ENCODE measurements at regions not wholly inside any gene's neighbourhood (a gene's known extent, or its start where the extent isn't known, plus 50 kb on each side); places are given as distances from the start of the nearest gene placed in this dataset.

- no peak for TF ChIP-seq RAD51 (IDR thresholded peaks at IDR 0.05)
- no peak for TF ChIP-seq TAF1 (IDR thresholded peaks at IDR 0.05; ENCODE audit: borderline replicate concordance, low read depth, low read length)
- no peak for TF ChIP-seq CTCF (IDR thresholded peaks at IDR 0.05 in 2 of 3, conservative IDR thresholded peaks at IDR 0.05 in 1 of 3; ENCODE audit: control insufficient read depth in 2 of 3, extremely low read depth in 1 of 3, insufficient read depth in 1 of 3, low read depth in 3 of 3, low read length in 3 of 3)
- TF ChIP-seq NBN (IDR thresholded peaks at IDR 0.05), result no peak
- TF ChIP-seq BCL3 (IDR thresholded peaks at IDR 0.05; ENCODE audit: borderline replicate concordance, insufficient read depth, low read depth, low read length, poor library complexity, severe bottlenecking), result no peak
Measured at GRCh38 chr2:168356477-168356835, 99.6 kb upstream of the CERS6 start.
